ENCODE measurements at regions not wholly inside any gene's neighbourhood (a gene's known extent, or its start where the extent isn't known, plus 50 kb on each side); places are given as distances from the start of the nearest gene placed in this dataset.

DNA sequence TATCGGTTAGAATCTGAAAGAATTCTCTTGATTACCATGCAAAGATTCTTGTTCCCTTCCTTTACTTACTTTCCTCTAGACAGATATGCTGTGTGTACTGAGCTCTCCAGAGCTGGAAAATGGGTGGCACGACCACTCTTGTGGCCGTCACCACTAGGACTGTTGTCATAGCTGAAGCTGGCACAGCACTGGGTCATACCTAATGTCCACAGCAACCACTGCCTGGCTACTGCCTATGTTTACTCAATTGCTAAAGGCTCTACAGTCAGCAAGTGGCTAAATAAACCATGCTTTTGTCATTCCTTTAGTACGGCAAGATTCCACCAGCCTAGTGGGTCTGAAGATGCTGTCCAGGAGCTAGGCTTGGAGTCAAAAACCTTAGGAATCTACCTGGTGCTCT lies 1643.0 kb downstream of the OTOL1 start:
- TF ChIP-seq, protein P1, sequence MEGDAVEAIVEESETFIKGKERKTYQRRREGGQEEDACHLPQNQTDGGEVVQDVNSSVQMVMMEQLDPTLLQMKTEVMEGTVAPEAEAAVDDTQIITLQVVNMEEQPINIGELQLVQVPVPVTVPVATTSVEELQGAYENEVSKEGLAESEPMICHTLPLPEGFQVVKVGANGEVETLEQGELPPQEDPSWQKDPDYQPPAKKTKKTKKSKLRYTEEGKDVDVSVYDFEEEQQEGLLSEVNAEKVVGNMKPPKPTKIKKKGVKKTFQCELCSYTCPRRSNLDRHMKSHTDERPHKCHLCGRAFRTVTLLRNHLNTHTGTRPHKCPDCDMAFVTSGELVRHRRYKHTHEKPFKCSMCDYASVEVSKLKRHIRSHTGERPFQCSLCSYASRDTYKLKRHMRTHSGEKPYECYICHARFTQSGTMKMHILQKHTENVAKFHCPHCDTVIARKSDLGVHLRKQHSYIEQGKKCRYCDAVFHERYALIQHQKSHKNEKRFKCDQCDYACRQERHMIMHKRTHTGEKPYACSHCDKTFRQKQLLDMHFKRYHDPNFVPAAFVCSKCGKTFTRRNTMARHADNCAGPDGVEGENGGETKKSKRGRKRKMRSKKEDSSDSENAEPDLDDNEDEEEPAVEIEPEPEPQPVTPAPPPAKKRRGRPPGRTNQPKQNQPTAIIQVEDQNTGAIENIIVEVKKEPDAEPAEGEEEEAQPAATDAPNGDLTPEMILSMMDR (IDR thresholded peaks at IDR 0.05), result no peak
- TF ChIP-seq EZH2 (IDR thresholded peaks at IDR 0.05; ENCODE audit: borderline replicate concordance, insufficient read depth, low read depth, low read length, poor library complexity, severe bottlenecking), result no peak

Measured in B cell (primary cell).